RWPE2 (cell line): ENCODE measurements at regions not wholly inside any gene's neighbourhood (a gene's known extent, or its start where the extent isn't known, plus 50 kb on each side); places are given as distances from the start of the nearest gene placed in this dataset.

Experiments used
- ATAC-seq: fragments of 200-7000 bp; cut with Tn5 transposase; 3 replicates; pipeline ENCODE4 v1.9.1; 2021; ENCODE audit warnings: low read depth
- DNase-seq: peaks from one replicate; pipeline ENCODE4 v3.0.0-alpha.2; 2020; ENCODE audit warnings: low spot score
- H3K27ac ChIP-seq: fragments of 450-650 bp; 2 replicates; pipeline ENCODE4 v1.5.1; 2017; ENCODE audit warnings: mild to moderate bottlenecking; ENCODE audit not compliant: poor library complexity, severe bottlenecking
- H3K27me3 ChIP-seq: fragments of 250-450 bp; sonication (Bioruptor Pico); 2 replicates; pipeline ENCODE4 v1.5.1; 2021; ENCODE audit warnings: mild to moderate bottlenecking, moderate library complexity; ENCODE audit not compliant: insufficient read depth, poor library complexity, severe bottlenecking
- H3K36me3 ChIP-seq: fragments of 250-450 bp; sonication (Bioruptor Pico); 2 replicates; pipeline ENCODE4 v1.5.1; 2020; ENCODE audit warnings: low read depth, mild to moderate bottlenecking, moderate library complexity
- H3K4me1 ChIP-seq: fragments of 250-450 bp; sonication (Bioruptor Pico); 2 replicates; pipeline ENCODE4 v1.5.1; 2021; ENCODE audit warnings: mild to moderate bottlenecking, moderate library complexity; ENCODE audit not compliant: insufficient read depth, poor library complexity, severe bottlenecking
- H3K4me3 ChIP-seq: fragments of 250-450 bp; sonication (Bioruptor Pico); 2 replicates; pipeline ENCODE4 v1.5.1; 2021; ENCODE audit warnings: mild to moderate bottlenecking, moderate library complexity; ENCODE audit not compliant: severe bottlenecking
- H3K9me3 ChIP-seq: fragments of 250-450 bp; sonication (Bioruptor Pico); 2 replicates; pipeline ENCODE4 v1.5.1; 2021; ENCODE audit warnings: mild to moderate bottlenecking, moderate library complexity; ENCODE audit not compliant: severe bottlenecking
- CTCF ChIP-seq: fragments of 450-650 bp; IDR thresholded peaks from one replicate; pipeline ENCODE4 v1.5.1; 2017; ENCODE audit warnings: mild to moderate bottlenecking, moderate library complexity; ENCODE audit not compliant: poor library complexity, severe bottlenecking

GRCh38 chr2:228417526-228417925, 236.0 kb upstream of the SPHKAP start:
- H3K4me1 ChIP-seq, result peaks cover 6% of the 10 kb centered on the region
- no peaks in the 10 kb centered on the region for H3K27me3 ChIP-seq
- ATAC-seq (peak; percentile 99), DNase-seq (no peak)
- no peaks in the 10 kb centered on the region for H3K9me3 ChIP-seq
- no peak overlapping the region for H3K4me3 ChIP-seq
- no peak overlapping the region for H3K27ac ChIP-seq
- TF ChIP-seq CTCF, result no peak
- no peaks in the 10 kb centered on the region for H3K36me3 ChIP-seq

- Histone ChIP-seq H3K9me3 (no peaks in the 10 kb centered on the region), H3K27me3 (peaks cover 5% of the 10 kb centered on the region), H3K27ac (no peak overlapping the region), H3K4me3 (no peak overlapping the region), H3K36me3 (no peaks in the 10 kb centered on the region), H3K4me1 (no peaks in the 10 kb centered on the region)
- DNase-seq (no peak), ATAC-seq (no peak)
- no peak for TF ChIP-seq CTCF
Measured at GRCh38 chr2:228410061-228410460, 228.6 kb upstream of the SPHKAP start.

- Histone ChIP-seq H3K36me3 (no peaks in the 10 kb centered on the region), H3K9me3 (no peaks in the 10 kb centered on the region), H3K27ac (no peak overlapping the region), H3K4me3 (no peak overlapping the region), H3K27me3 (peaks cover 5% of the 10 kb centered on the region), H3K4me1 (no peaks in the 10 kb centered on the region)
- DNase-seq, result no peak
- no peak for TF ChIP-seq CTCF
- ATAC-seq, result no peak
Measured at GRCh38 chr2:228409493-228409892, 228.0 kb upstream of the SPHKAP start.

- no peaks in the 10 kb centered on the region for H3K4me1 ChIP-seq
- DNase-seq, result no peak
Measured at GRCh38 chr2:228408529-228409227, 227.2 kb upstream of the SPHKAP start.

More at GRCh38 chr2:228408529-228409227, 227.2 kb upstream of the SPHKAP start:
- no peaks in the 10 kb centered on the region for H3K36me3 ChIP-seq
- H3K27me3 ChIP-seq, result peaks cover 5% of the 10 kb centered on the region
- no peak for TF ChIP-seq CTCF
- H3K27ac ChIP-seq, result no peak overlapping the region
- H3K4me3 ChIP-seq, result no peak overlapping the region
- no peaks in the 10 kb centered on the region for H3K9me3 ChIP-seq
- ATAC-seq, result no peak
